GM19324 (cell line): ENCODE measurements at regions not wholly inside any gene's neighbourhood (a gene's known extent, or its start where the extent isn't known, plus 50 kb on each side); places are given as distances from the start of the nearest gene placed in this dataset.

ENCODE experiments used
- ATAC-seq: cut with Tn5 transposase; IDR thresholded peaks from one replicate; pipeline ENCODE4 v1.9.1; 2021; ENCODE audit warnings: mild to moderate bottlenecking, moderate library complexity; ENCODE audit not compliant: unreplicated experiment, low FRiP score

DNA sequence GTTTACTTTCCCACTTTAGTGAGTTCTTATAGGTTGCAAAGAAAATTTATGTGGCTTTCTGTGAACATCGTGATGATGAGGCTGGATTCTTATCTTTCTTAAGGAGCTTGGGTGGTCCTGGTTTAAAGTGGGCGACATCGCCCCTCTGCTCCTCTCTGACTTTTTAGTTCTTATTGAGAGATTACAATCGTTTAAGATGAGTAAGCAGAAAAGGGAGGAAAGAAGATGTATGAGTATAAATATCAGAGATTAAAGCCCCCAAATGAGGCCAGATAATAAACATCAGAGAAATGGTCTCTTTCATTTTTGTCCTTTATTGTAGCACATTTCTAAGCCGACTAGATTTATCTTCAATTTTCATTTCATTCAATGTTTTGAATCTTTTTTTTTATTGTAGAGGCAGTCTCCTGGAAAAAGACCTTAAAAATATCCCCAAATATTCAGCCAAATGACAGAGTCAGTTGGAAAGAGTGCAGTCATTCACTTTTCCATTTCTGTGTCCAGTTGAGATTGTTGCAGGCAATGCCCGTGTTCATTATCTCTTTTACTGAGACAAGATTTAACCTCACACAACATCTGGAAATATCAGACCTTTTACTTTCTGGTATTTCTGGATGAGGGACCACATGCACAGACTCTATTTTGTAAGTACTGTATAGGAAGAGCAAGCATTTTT lies 62.0 kb upstream of the PDE7B start:
- ATAC-seq, result no peak

DNA sequence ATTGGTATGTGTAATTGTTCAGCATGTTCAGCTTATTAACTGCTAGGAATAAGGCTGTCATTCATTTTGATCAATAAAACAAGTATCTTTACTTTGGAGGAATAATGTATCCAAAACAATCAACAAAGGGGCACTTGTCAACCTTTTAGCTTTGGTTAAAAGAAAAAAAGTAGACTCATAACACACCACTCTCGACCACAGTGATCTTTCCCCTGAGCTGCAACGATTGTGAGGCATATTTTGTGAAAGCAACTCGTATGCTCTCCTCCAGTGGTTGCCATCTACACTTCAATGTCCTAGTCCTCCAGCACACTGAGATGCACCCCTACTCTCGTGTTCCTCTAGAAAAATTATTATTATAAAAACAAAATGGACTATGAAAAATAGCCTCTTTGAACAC lies 60.1 kb upstream of the PDE7B start:
- no peak for ATAC-seq

DNA sequence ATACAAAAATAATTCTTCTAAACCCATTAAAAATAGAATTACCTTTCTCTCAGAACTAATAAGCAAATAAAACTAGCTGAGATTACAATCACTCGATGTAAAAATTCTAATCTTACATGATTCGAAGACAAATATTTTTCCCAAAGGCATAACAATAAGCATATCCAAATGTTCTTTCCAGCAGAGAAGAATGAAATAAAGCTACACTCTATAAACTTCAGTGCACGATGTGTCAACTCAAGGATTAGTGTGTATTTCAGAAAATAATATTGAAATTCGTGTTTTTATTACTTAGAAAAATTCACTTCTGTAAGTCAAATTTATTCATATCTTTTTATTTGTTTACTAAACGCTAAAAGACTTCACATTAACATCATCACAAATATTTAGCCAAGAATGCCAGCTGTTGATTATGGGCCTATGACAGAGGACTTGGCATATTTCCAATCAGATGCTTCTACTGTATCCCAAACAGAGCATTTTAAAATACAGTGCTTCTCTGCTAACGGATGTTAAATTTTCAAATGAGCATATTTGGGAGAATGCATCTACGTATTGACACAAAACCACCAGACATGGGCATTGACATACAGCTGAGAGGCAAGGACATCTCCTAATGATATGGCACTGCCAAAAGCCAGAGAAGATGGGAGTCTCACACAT lies 54.7 kb upstream of the PDE7B start:
- ATAC-seq, result no peak

DNA sequence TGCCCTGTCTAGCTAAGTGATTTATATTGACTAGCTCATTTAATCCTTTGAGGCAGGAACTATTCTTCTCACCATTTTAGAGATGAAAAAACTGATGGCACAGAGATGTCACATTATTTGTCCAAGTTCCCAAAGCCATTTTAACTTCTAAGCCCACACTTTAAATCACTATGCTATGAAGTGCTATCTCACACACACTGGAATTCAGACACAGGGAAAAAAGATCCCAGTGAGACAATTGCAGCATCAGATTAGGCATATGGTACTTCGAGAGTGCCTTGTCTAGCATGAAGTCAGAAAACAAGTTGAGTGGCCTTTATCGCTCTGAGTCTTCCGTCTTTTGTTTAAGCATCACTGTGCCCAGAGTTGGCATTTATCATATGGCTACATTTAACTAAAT lies 54.1 kb upstream of the PDE7B start:
- no peak for ATAC-seq

DNA sequence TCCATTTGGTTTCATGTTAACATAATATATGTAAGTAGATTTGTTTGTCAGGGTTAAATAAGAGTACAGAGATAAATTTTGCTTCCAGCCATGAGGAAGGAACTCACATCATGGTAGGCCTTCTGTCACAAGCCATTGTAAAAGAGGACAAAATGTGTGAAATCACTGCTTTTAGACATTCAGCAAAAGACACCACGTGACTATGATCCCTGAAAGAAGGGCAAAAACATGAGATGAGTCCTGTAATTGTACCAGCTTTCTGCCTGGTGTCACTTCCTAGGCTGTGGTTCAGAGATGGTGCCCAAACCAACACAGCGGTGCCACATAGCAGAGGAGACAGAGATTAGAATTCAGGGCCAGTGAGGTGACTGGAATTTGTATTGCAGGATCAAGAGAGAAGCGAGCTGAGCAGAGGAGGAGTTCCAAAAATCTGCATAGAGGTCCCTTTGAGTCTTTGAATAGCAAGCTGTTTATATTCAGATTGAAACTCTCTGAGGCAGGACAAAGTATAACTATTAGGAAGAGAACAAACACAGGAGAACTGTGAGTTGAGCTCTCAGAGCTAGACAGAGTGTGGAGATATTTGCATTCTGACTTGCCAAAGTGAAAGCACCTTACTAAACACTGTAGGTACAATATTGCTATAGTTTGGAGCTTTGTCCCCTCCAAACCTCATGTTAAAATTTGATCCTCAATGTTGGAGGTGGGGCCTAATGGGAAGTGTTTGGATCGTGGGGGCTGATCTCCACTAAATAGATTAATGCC lies 52.6 kb upstream of the PDE7B start:
- peak; percentile 74 for ATAC-seq
